ENCODE measurements at regions not wholly inside any gene's neighbourhood (a gene's known extent, or its start where the extent isn't known, plus 50 kb on each side); places are given as distances from the start of the nearest gene placed in this dataset.
"Not testable (repeated sequence)": the region's sequence is repeated elsewhere in the genome, so short reads cannot be mapped to it uniquely, and the experiment has no call there.

DNA sequence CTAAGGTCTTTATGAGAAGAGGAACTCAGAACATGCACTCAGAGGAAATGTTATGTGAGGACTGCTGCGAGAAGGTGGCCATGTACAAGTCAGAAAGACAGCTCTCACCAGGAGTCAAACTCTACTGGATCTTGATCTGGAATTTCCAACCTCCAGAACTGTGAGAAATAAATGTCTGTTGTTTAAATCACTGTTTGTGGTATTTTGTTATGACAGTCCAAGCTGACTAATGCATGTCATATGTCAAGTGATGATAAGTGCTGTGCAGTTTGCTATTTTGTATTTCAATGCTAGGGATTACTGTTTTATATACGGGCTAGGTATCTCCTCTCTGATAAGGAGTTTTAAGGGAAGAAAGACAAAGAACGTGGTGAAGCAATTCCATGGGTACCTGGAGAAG lies 162.3 kb downstream of the CPEB2 start:
- DNase-seq, result no peak

DNA sequence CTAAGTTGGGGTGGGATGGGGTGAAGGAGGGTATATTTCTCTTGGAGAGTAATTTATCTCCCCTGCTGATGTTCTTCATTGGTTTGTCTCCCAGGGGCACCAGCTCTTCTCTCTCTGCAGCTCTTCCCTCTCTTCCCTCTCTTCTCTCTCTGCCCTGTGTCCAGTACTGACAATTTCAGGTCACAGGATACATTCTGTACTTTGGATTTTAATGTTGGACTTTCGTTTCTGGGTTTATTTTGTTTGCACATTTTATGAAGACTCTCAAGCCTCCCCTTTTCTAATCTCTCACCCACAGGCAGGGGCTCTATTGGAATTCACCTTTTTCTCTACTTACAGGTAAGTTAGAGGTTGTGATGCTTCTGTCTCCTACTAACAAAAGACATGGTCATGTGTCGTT lies 165.5 kb downstream of the CPEB2 start:
- no peak for DNase-seq

DNA sequence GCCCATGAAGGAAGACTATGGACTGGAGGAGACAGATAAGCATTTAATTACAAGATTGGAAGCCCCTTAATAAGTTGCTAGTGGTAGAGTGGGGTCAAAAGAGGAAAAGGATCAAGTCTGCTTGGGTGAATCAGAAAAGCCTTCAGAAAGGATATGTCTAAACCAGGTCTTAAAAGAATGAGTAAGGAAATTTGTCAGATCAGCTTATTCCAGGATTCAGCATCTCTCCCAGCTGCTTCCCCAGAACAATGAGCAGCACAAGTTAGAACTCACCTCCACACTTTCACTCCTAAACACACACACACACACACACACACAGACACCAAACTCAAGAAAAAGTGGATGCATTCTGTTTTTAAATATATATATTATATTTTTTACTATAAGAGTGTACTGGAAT lies 166.5 kb downstream of the CPEB2 start:
- DNase-seq, result no peak

DNA sequence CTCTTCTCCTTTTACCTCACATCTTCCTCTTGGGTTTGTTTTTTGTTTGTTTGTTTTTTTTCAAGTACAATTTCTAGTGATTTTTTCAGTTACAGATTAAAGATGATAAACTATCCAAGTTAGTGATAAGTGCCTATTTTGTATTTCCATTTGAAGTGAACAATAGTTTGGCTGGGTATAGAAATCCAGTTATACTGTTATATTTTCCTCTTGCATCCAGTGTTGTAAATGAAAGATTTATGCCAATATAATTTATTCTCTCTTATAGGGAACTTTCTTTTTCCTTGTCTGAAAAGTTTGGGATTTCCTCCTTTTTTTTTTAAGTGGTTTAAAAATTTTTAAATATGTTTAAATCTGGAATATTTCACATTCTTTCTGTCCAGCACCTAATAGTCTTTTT lies 169.4 kb downstream of the CPEB2 start:
- DNase-seq, result no peak

DNA sequence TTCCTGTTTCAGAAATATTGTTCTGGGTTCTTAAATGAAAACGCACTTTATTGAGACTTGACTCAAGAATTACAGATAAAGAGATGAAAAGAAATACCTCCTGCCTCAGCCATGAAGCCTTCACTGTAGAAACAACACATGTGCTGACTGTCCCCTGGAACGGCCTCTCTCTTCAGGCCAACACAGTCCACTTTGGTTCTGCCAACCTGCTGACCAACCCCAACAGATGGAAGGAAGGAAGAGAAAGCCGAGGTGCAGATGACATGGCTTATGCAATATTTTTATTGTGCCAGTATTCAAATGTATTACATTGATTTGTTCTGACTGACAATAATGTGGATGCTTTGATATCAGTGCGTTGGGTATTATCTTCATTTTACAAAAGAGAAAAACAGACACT lies 171.0 kb downstream of the CPEB2 start:
- no peak for DNase-seq

DNA sequence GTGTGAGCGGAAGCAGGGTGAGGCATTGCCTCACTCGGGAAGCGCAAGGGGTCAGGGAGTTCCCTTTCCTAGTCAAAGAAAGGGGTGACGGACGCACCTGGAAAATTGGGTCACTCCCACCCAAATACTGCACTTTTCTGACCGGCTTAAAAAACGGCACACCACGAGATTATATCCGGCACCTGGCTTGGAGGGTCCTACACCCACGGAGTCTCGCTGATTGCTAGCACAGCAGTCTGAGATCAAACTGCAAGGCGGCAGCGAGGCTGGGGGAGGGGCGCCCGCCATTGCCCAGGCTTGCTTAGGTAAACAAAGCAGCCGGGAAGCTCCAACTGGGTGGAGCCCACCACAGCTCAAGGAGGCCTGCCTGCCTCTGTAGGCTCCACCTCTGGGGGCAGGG lies 171.9 kb downstream of the CPEB2 start:
- not testable (repeated sequence) for DNase-seq

DNA sequence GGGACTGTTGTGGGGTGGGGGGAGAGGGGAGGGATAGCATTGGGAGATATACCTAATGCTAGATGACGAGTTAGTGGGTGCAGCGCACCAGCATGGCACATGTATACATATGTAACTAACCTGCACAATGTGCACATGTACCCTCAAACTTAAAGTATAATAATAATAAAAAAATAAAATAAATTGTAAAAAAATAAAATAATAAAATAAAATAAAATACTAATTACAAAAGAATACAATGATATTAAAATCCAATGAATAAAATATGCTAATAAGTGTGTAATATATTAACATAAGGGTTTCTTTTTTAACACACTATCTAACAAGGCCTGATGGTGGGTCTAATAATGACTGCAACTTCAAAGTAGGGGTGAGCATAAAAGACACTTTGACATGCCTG lies 177.6 kb downstream of the CPEB2 start:
- not testable (repeated sequence) for DNase-seq

DNA sequence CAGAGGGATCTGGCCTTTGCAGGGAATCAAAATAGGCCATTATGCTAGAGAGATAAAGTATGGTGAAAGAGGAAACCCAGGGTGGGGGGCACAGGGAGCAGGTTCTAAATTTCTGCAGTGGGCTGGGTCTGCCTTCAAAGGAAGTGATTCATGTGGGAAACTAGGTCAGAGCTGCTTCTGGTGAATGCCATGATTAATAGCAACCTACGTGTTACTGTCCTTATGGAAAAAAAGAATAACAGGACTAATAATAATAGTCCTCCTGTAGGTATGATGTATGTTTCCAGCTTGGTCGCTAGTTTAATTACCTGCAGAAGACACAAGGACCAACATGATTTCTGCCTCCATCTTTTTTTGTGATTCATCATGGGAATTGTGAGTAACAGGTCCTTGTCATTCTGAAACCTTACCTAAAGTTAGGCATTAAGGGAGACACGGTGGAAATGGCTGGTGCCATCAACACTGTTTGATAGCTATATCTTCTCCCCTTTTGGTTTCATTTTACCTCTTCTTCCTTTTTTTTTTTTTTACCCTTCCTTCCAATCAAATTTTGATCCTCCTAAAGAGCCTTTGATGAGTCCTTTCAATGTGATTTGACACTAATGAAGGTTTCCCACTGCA lies 180.4 kb downstream of the CPEB2 start:
- DNase-seq, result no peak

DNA sequence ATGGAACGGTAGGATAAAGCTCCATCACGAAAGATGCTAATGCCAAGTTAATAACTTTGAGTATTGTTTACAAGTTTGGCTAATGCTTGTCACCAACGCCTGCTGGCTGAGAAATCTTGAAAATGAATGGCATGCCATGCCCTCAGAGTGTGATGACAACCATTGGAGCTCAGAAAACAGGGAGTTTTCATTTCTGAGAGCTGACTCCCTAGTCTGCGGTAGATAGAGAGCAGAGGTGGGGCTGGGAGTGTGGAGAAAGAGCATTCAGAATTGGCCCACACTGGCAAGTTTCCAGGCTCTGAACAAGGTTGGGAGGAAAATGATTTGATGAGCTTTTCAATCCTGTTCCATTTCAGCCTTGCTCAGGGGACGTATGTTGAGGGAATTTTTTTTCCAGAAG lies 183.9 kb downstream of the CPEB2 start:
- no peak for DNase-seq

DNA sequence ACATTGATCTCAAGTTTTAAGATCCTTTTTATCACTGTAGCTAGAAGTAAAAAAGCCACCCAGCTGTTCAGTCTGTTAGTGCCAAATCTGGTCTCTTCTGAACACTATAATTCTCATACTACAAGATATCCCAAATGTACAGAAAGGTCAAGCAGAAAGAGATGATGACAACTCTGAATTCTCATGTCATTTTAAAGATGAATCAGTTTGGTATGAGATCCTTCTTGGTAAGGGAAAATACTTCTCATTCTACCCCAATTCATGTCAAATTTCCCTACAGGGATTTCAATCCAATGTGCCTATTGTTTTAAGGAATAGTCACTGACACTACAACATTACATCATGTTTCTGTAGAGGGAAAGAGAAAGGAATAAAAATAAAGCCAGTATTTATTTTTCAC lies 184.5 kb downstream of the CPEB2 start:
- no peak for DNase-seq

DNA sequence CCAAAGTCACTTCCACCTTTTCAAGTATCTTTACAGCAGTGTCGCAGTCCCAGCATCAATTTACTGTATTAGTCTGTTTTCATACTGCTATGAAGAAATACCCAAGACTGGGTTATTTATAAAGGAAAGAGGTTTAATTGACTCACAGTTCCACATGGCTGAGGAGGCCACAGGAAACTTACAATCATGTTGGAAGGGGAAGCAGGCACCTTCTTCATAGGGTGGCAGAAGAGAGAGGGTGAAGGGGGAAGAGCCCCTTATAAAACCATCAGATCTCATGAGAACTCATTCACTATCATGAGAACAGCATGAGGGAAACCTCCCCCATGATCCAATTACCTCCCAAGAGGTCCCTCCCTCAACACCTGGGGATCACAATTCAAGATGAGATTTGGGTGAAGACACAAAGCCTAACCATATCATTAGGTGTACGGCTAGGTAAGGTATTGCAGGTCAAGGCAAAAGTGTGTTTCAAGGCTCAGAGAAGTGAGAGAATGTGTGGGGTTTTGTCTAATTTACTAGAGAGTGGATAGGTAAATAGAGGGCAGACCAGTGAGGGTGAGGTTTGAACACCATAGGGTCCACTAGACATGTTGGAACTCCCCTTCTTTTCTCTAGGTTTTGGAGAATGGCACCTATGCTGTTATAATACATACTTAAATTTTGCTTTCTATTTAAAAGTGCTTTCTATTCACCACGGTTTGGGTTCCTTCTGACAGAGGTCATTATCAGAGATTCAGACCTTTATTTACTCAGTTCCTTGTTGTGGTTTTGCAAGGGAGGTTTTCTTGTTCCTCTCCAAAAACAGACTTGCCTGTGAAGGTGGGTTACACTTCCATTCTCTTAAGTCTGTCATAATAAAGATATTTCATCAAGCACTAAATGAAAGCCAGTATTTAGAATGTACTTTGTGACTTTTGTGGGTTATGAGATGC lies 186.6 kb downstream of the CPEB2 start:
- no peak for DNase-seq

DNA sequence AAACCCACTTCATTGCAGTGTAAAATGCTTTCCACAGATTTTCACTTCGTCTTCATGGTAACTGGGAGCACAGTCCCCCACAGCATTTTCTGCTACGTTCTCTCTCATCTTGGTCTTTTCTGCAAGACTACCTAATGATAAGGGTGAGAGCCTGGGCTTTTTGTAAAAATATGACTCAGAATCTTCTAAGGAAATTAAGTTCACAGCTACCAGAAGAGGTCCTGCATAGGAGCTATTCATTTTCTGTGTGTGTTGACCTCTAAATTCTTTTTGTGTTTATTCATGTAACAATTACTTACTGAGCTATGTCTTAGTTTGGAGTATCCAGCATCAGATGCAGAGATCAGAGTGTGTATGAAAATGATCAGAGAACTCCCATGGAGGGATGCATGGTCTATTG lies 192.2 kb downstream of the CPEB2 start:
- DNase-seq, result no peak

DNA sequence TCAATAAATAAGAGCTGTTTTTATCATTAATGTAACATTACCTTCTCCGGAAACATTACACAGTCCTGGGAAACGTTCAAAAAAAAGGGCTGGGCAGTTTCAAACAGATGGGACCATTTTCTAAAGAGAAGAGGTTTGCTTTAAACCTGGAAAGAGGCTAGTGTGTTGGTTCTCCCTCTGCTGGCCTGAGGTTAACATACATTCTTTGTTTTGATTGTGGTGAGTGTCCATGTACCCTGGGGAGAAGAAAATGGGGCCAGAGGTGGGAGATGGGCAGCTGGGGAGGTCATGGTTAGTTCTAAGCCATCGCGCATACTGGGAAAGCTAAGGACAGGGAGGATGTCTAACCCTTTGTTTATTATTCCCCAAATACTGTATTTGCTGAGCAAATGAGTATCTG lies 194.7 kb downstream of the CPEB2 start:
- no peak for DNase-seq

DNA sequence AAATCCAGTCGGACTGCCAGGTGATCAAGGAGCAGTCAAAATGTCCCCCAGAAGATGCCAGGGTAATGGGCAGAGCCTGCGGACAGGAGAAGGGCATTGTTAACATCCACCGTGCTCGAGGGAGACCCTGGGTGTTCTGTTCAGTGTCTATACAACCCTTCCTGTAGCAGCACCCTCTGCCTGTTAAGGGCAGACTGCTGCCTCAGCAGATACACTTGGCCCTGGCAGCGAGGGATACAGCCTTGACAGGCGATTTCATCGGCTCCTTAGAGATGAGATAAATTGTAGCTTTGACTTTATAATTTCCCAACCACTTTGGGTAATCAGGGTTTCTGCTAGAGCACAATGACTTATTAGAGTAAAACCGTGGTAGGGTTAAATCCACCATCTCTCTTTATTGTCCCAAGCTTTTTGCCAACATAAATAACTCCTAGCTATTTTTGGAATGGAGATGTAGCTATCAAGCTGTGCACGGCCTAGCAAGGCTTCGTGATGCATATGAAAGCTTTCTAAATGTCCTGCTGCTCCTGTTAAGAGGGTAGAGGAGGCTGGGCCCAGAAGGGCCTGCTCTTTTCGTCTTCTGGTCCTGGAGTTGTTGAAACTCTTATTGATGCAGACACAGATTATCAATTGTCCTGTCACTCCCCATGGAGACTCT lies 195.9 kb downstream of the CPEB2 start:
- no peak for DNase-seq

DNA sequence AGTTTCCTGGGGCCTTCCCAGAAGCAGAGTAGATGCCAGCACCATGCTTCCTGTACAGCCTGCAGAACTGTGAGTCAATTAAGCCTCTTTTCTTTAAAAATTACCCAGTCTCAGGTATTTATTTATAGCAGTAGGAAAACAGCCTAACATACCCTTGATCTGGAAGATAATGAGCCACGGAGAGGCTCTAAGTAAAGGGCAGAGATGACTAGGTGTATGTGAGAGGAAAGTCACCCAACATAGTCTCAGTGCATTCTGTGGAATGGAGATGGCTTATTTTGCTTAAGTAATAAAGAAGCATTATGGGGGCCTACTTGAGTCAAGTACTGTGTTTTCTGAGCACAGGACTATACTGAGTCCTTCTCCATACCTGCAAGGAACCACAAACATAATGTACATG lies 199.5 kb downstream of the CPEB2 start:
- no peak for DNase-seq

DNA sequence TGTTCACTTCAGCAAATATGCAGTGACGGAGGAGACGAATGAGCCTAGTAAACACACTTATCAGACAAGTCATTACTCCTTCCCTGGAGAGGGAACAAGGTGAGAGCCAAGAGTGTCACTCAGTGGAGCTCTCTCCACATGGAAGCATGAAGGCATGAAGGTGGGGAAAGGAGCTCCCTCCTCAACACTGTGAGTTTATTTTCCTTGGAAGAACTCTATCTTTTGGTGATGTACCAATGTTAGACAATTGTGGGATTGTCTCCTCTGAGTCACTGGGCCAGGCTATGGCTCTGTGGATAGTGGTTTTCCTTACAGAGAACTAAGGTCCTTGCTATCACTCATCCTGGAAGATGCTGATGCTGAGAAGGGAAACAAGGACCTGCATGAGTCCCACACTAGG lies 200.2 kb downstream of the CPEB2 start:
- DNase-seq, result no peak

DNA sequence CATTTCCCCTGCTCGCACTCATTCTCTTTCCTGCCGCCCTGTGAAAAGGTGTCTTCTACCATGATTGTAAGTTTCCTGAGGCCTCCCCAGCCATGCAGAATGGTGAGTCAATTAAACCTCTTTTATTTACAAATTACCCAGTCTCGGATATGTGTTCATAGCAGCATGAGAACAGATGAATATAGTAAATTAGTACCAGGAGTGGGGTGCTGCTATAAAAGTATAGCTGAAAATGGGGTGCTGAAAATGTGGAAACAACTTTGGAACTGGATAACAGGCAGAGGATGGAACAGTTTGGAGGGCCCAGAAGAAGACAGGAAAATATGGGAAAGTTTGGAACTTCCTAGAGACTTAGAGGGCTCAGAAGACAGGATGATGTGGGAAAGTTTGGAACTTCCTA lies 204.2 kb downstream of the CPEB2 start:
- not testable (repeated sequence) for DNase-seq

DNA sequence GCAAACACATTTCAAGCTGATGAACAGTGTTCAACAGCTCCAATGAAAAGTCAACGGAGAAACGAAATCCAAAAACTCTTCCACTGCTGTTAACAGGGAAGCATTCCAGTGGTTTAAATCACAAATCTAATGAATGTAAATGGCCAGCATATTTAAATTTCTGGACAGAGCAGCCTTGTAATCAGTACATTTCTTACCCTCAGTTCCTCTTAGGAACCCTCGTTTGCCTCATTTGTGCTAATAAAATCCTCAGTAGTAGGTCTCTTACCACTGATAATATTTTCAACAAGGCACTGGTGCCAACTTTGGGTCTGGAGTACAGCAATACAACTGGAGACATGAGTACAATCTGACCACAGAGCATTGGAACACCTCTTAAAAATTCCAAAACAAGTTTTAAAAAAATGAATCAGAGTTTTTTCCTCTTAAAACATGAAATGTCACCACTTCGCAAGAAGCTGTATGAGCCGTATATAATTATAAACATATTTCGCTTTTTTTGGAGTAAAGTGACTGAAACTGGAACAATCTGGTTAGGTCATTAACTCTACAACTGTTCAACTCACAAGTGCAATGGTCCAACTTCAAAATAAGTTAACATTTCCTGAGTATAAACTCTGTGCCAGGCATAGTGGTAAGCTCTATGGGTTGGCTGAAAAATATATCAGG lies 211.2 kb downstream of the CPEB2 start:
- no peak for DNase-seq

DNA sequence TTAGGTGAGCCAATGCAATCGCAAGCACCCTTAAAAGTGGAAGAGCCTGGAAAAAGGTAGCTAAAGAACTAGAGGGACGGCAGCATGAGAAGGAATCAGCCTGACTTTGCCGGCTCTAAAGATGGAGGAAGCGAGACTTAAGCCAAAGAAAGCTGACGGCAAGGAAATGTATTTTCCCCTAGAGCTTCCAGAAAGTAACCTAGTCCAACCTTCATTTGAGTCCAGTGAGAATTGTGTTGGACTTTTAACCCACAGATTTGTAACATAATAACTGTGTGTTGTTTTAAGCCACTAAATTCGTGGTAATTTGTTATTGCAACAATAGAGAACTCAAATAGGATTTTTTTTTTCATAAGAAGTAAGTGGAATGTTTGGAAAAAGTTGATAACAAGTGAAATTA lies 212.7 kb upstream of the C1QTNF7 start:
- DNase-seq, result no peak

DNA sequence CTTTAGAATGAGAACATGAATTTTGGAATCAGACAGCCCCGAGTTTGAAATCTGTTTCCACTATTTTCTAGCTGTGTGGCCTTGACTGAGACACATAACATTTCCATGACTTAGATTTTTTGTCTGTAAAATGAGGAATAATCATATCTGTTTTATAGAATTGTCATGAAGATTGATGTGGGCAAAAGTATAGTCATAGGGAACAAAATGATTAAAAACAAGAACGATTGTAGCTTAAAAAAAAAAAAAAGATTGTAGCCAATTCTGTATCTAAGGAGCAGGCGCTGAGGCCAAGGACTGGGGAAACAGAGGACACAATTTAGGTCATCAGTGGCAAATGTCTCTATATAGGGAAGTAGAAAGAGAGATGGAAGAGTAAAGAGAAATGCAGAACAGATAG lies 201.6 kb upstream of the C1QTNF7 start:
- DNase-seq, result no peak

DNA sequence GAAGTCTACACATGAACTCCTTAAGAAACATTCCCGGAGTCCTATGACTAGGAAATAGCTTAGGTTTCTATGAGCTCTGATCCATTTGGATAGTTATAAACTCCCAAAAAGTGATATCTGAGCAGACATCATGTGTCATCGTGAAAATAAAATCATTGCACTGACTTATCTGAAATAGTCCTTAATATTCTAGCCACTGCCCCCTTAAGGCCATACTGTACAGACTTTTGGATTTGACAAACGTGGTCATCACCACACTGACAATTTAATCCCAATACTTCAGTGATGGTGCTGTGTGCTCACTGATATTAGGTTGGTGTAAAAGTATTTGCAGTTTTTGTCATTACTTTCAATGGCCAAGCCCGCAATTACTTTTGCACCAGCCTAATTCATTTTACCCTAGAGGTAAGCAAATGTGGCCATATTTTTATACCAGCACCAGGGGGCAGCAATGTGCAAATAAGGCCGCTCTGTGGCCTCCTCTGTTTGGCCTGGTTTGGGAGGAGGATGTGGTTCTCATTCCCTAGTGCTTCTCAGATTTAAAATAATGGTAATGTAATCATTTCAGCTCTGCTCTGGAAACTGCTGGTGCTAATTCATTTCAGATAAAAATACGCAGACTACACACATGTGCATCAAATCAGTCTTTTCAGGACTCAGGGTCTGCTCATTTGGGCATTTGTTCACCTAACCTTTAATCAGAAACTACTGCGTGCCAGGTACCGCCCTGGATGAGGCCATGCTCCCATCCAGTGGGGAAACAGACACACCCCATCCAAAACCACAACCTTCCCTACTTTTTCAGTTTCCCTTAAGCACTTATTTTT lies 196.4 kb upstream of the C1QTNF7 start:
- no peak for DNase-seq
